ENCODE measurements at regions not wholly inside any gene's neighbourhood (a gene's known extent, or its start where the extent isn't known, plus 50 kb on each side); places are given as distances from the start of the nearest gene placed in this dataset.
A peak's percentile ranks its signal among the peaks of the same experiment; 100 is the strongest.

DNA sequence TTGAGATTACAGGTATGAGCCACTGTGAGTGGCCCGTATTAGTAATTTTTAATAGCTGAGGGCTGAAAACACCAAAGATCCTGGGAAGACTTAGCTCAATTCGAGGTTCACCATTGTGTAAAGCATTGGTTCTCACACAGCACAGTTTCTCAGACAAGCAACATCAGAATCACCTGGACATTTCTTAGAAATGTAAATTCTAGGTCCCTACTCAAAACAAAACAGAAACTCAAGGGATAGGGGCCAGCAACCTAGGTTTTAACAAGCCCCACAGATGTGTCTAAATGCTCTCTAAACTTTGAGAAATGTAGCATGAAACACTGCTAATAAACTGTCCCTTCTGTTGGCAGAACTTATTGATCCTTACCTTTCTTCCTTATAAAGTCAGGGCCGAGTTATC is 681.2 kb downstream of the RNF144A start:
- H3K4me3 ChIP-seq (ENCODE audit: control insufficient read depth, low read depth, low read length): no peak overlapping the region

DNA sequence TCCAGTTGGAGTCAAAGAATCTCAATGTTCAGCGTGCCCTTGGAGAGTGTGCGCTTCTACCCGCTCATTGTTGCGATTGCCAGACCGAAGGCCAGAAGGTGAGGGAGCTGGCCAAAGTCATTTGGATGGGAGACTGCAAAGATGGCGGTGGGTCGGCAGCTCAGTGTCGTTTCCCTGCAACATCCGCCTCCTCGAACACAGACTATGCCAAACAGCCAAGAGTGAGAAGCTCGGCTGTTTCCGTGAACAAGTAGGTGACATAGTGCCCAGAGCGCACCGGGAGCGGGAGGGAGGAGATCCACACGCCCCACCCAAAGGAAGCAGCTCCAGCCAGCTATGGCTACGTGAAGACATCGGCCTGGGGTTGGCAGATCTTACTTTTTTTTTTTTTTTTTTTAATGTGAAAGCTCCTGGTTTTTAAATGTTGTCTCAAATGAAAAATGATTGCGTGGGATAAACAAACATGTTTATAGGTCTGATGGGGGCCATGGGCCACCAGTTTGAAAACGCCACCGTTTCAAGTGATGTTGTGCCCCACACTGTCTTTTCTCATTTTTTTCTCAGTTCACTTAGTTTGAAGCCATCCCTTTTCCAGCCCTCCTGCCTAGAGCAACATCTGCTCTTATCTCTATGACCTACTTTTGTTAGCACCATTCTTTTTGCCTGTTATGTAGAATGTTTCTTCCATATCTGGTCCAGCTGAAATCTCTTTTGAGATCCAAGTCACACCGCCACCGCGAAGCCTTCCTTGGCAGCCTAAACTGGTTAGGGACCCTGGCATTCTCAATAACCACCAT is 682.4 kb downstream of the RNF144A start:
- no peak for DNase-seq (ENCODE audit: low read depth)
- TF ChIP-seq, protein P1, sequence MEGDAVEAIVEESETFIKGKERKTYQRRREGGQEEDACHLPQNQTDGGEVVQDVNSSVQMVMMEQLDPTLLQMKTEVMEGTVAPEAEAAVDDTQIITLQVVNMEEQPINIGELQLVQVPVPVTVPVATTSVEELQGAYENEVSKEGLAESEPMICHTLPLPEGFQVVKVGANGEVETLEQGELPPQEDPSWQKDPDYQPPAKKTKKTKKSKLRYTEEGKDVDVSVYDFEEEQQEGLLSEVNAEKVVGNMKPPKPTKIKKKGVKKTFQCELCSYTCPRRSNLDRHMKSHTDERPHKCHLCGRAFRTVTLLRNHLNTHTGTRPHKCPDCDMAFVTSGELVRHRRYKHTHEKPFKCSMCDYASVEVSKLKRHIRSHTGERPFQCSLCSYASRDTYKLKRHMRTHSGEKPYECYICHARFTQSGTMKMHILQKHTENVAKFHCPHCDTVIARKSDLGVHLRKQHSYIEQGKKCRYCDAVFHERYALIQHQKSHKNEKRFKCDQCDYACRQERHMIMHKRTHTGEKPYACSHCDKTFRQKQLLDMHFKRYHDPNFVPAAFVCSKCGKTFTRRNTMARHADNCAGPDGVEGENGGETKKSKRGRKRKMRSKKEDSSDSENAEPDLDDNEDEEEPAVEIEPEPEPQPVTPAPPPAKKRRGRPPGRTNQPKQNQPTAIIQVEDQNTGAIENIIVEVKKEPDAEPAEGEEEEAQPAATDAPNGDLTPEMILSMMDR (conservative IDR thresholded peaks at IDR 0.05; ENCODE audit: control insufficient read depth, insufficient read depth, low read depth, low read length): no peak

More for the DNA sequence above, 681.2 kb downstream of the RNF144A start:
- TF ChIP-seq, protein P1 (conservative IDR thresholded peaks at IDR 0.05; ENCODE audit: control insufficient read depth, insufficient read depth, low read depth, low read length): no peak
- DNase-seq (ENCODE audit: low read depth): no peak

DNA sequence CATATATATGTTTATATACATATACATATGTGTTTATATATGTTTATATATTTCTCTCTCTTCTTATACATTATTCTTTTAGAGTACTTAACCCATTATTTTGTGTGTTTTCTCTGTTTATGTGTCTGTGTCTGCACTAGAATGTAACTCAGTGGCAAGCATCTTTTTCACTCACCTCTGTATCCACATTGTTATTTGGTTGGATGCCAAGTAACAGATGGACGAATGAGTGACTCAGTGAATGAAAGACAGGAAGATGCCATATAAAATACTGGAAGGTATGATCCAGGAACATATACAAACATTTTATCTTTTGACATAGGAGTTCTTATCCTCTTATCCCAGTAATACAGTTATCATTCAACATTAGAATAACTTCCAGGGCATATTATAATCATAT is 684.8 kb downstream of the RNF144A start:
- peak; percentile 2 for DNase-seq (ENCODE audit: low read depth)
- TF ChIP-seq, protein P1 (conservative IDR thresholded peaks at IDR 0.05; ENCODE audit: control insufficient read depth, insufficient read depth, low read depth, low read length): no peak
- no peak overlapping the region for H3K4me3 ChIP-seq (ENCODE audit: control insufficient read depth, low read depth, low read length)

More for the DNA sequence above, 682.4 kb downstream of the RNF144A start:
- H3K4me3 ChIP-seq (ENCODE audit: control insufficient read depth, low read depth, low read length): no peak overlapping the region

DNA sequence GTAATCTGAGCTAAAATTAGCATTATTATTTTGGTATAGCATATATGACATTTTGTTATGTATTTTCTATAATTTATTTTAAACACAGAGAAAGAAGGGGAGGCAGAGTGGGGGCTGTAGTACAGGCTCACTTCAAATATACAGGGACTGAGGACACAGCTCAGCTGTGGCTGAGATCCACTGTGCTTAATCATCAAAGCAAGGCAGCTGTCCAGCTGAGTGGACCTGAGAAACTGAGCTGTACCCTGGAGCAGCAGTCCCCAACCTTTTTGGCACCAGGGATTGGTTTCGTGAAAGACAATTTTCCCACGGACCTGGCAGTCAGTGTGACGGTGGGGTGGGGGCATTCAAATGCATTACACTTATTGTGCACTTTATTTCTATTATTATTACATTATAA is 687.2 kb downstream of the RNF144A start:
- peak; percentile 5 for DNase-seq (ENCODE audit: low read depth)
- TF ChIP-seq, protein P1 (conservative IDR thresholded peaks at IDR 0.05; ENCODE audit: control insufficient read depth, insufficient read depth, low read depth, low read length): no peak
- no peak overlapping the region for H3K4me3 ChIP-seq (ENCODE audit: control insufficient read depth, low read depth, low read length)

DNA sequence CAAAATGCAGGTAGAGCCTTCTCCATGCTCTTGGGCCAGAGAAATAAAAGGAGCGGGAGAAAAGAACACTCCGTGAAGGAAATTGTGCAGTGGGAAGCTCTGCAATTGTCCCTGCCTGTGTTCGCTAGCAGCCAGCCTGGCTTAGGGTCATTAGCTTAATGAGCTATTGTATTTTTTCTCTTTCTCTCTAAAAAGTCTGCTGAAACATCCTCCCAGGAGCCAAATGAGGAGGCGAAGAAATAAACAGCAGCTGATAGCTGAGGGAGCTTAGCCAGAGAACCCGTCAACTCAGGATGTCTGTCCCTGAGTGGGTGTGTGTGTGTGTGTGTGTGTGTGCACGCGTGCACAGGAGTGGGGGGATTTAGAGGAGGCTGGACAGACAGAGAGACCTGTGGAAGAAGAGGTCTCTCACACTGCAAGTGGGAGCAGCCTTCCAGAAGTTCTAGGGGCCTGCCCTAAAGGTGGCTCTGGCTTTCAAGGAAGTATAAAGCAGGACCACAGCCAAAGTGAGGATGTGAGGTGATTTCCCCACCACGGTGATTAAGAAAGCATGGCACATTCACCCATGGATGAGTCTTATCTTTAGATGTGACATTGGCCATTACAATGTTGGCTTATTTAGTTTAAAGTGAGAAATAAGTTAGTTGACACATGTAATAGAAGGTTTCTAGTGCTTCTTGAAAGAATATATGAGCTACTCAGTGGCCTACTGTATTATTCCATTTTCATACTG is 690.4 kb downstream of the RNF144A start:
- DNase-seq (ENCODE audit: low read depth): no peak
- TF ChIP-seq, protein P1 (conservative IDR thresholded peaks at IDR 0.05; ENCODE audit: control insufficient read depth, insufficient read depth, low read depth, low read length): no peak
- H3K4me3 ChIP-seq (ENCODE audit: control insufficient read depth, low read depth, low read length): no peak overlapping the region

DNA sequence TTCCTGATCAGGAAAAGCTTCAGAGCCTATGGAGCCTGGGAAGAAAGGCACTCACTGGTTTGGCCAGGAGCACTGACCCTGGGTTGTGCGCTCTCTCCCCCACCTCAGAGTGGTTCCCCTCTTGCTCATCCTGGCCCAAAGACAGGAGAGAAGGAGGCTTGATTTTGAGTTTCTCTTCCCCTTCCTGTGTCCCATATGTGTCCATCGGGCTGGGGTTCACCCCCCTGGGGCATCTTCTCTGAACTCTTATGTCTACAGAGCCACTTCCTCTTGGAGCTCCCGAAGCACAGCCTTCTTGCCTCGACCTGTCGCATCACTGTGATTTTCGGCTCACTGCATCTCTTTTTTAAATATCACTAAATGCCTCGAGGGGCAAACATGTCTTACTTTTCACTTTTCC is 692.3 kb downstream of the RNF144A start:
- DNase-seq (ENCODE audit: low read depth): no peak
- TF ChIP-seq, protein P1 (conservative IDR thresholded peaks at IDR 0.05; ENCODE audit: control insufficient read depth, insufficient read depth, low read depth, low read length): no peak
- no peak overlapping the region for H3K4me3 ChIP-seq (ENCODE audit: control insufficient read depth, low read depth, low read length)

All from fibroblast of mammary gland (primary cell).